ENCODE measurements at regions not wholly inside any gene's neighbourhood (a gene's known extent, or its start where the extent isn't known, plus 50 kb on each side); places are given as distances from the start of the nearest gene placed in this dataset.

DNA sequence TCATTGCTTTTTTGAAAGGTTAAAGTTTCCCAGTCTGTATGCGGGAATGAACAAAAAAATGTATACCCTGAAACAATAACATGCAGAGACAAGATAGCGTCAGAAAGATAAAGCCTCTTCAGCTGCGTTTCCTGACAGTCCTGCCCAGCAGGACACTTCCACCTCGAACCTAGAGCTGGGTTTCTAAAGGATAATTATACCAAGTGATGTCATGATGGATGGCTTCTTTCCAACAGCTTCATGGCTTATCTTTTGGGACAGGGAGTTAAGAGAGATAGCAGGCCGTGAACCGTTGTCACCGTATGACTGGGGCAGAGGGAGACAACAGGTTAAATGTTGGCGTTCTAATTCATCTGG is 267.6 kb upstream of the SGK1 start:
- TF ChIP-seq CTCF (IDR thresholded peaks at IDR 0.05) (no peak), EZH2phosphoT487 (IDR thresholded peaks at IDR 0.05) (no peak)

All from neural progenitor cell (in vitro differentiated cells).